H1 (cell line): ENCODE measurements at regions not wholly inside any gene's neighbourhood (a gene's known extent, or its start where the extent isn't known, plus 50 kb on each side); places are given as distances from the start of the nearest gene placed in this dataset.

Source experiments
- CTCF ChIA-PET: fragments of 300-600 bp; sonication (Branson Sonifier 250); formaldehyde crosslinking; loops from one replicate; lab custom pipeline; 2021; ENCODE audit not compliant: partially characterized antibody; lab: Charles Lee
- POLR2A ChIA-PET: fragments of 300-600 bp; sonication (Branson Sonifier 250); formaldehyde crosslinking; loops from one replicate; lab custom pipeline; 2021; ENCODE audit warnings: inconsistent platforms; ENCODE audit not compliant: partially characterized antibody; lab: Charles Lee
- DNase-seq, 2 experiments: peaks; one replicate each; pipeline versions ENCODE4 v3.0.0 to v3.0.0-alpha.2; 2010 to 2022; ENCODE audit warnings: low spot score in 2 of 2, low read depth in 1 of 2, mixed read lengths in 1 of 2
- FAIRE-seq: peaks from 2 replicates; lab custom pipeline; 2011; peaks lifted over from hg19 to GRCh38; lab: Jason Lieb, UNC
- H2AFZ ChIP-seq: 2 replicates; pipeline ENCODE4 v1.8.1; 2012; ENCODE audit warnings: low read length, inconsistent platforms
- H2AK5ac ChIP-seq: 2 replicates; pipeline ENCODE4 v1.6.1; 2013; ENCODE audit warnings: low read depth, low read length
- H2BK120ac ChIP-seq: replicated peaks from 2 replicates; pipeline ENCODE3; 2013; ENCODE audit warnings: low read depth, low read length, inconsistent platforms
- H2BK12ac ChIP-seq: 2 replicates; pipeline ENCODE4 v1.6.1; 2013; ENCODE audit warnings: low read depth, low read length
- H2BK15ac ChIP-seq: 2 replicates; pipeline ENCODE4 v1.6.1; 2013; ENCODE audit warnings: low read length
- H2BK20ac ChIP-seq: 2 replicates; pipeline ENCODE4 v1.6.1; 2013; ENCODE audit warnings: low read length
- H2BK5ac ChIP-seq: 2 replicates; pipeline ENCODE4 v1.6.1; 2013; ENCODE audit warnings: low read depth, low read length
- H3K14ac ChIP-seq: 2 replicates; pipeline ENCODE4 v1.6.1; 2013; ENCODE audit warnings: inconsistent platforms; ENCODE audit not compliant: insufficient read length
- H3K18ac ChIP-seq: 2 replicates; pipeline ENCODE4 v1.6.1; 2013; ENCODE audit warnings: low read length; ENCODE audit errors: extremely low read depth
- H3K23ac ChIP-seq: 2 replicates; pipeline ENCODE4 v1.6.1; 2013; ENCODE audit warnings: inconsistent platforms; ENCODE audit not compliant: insufficient read length
- H3K23me2 ChIP-seq: 2 replicates; pipeline ENCODE4 v1.6.1; 2013; ENCODE audit warnings: low read depth, low read length
- H3K27ac ChIP-seq: 2 replicates; pipeline ENCODE4 v1.6.1; 2011; ENCODE audit warnings: low read depth, low read length, inconsistent platforms
- H3K27me3 ChIP-seq, 4 experiments: replicated peaks in 1 of 4; 1 replicate in 1 of 4; 2 replicates in 3 of 4; pipeline versions ENCODE4 v1.6.1 to v1.8.1; 2011 to 2013; ENCODE audit warnings: low read length in 3 of 4, mild to moderate bottlenecking in 3 of 4, inconsistent platforms in 2 of 4, mixed read lengths in 2 of 4, moderate library complexity in 1 of 4; ENCODE audit not compliant: control insufficient read depth in 3 of 4, insufficient read depth in 3 of 4; ENCODE audit errors: extremely low read depth in 1 of 4
- H3K36me3 ChIP-seq, 4 experiments: 2 replicates each; pipeline versions ENCODE4 v1.6.1 to v1.8.1; 2011 to 2013; ENCODE audit warnings: mild to moderate bottlenecking in 4 of 4, low read length in 3 of 4, moderate library complexity in 2 of 4, control low read depth in 1 of 4, inconsistent platforms in 1 of 4; ENCODE audit not compliant: insufficient read depth in 4 of 4, control insufficient read depth in 2 of 4
- H3K4ac ChIP-seq: replicated peaks from 2 replicates; pipeline ENCODE3; 2013; ENCODE audit warnings: low read length, low read depth, mixed read lengths, inconsistent platforms; ENCODE audit not compliant: insufficient read length
- H3K4me1 ChIP-seq, 4 experiments: replicated peaks in 1 of 4; 1 replicate in 1 of 4; 2 replicates in 3 of 4; pipeline versions ENCODE4 v1.6.1 to v1.8.1; 2011 to 2013; ENCODE audit warnings: low read length in 3 of 4, inconsistent platforms in 2 of 4, mixed read lengths in 1 of 4; ENCODE audit not compliant: insufficient read depth in 4 of 4, control insufficient read depth in 3 of 4
- H3K4me2 ChIP-seq, 2 experiments: 2 replicates each; pipeline versions ENCODE4 v1.6.1 to v1.8.1; 2011 to 2013; ENCODE audit warnings: low read depth in 2 of 2, low read length in 2 of 2, control low read depth in 1 of 2, inconsistent platforms in 1 of 2, mild to moderate bottlenecking in 1 of 2; ENCODE audit not compliant: insufficient read depth in 1 of 2
- H3K4me3 ChIP-seq, 4 experiments: fragments of 200-600, 300-600 bp in 1 of 4; sonication (generic), shearing (Covaris generic), sonication (Bioruptor Twin) in 1 of 4; 2 replicates each; pipeline versions ENCODE4 v1.5.1 to v1.8.1; 2011 to 2016; ENCODE audit warnings: low read length in 4 of 4, low read depth in 3 of 4, control low read depth in 2 of 4, inconsistent platforms in 2 of 4, mild to moderate bottlenecking in 2 of 4, mixed read lengths in 1 of 4, moderate library complexity in 1 of 4; ENCODE audit not compliant: insufficient read depth in 2 of 4; ENCODE audit errors: extremely low read depth in 1 of 4
- H3K56ac ChIP-seq: replicated peaks from 2 replicates; pipeline ENCODE3; 2013; ENCODE audit warnings: low read depth, mild to moderate bottlenecking, mixed read lengths, low read length, inconsistent platforms; ENCODE audit not compliant: insufficient read length
- H3K79me1 ChIP-seq: 2 replicates; pipeline ENCODE4 v1.6.1; 2013; ENCODE audit warnings: low read depth, low read length, control low read depth
- H3K79me2 ChIP-seq, 2 experiments: 2 replicates each; pipeline versions ENCODE4 v1.6.1 to v1.8.1; 2012 to 2013; ENCODE audit warnings: low read length in 2 of 2, mild to moderate bottlenecking in 2 of 2, inconsistent platforms in 1 of 2; ENCODE audit not compliant: insufficient read depth in 2 of 2, control insufficient read depth in 1 of 2
- H3K9ac ChIP-seq, 4 experiments: replicated peaks in 1 of 4; 1 replicate in 1 of 4; 2 replicates in 3 of 4; pipeline versions ENCODE4 v1.6.1 to v1.8.1; 2011 to 2013; ENCODE audit warnings: low read depth in 3 of 4, low read length in 3 of 4, control low read depth in 2 of 4, mild to moderate bottlenecking in 2 of 4, moderate library complexity in 2 of 4, inconsistent platforms in 1 of 4; ENCODE audit errors: extremely low read depth in 1 of 4
- H3K9me3 ChIP-seq, 2 experiments: 2 replicates each; pipeline versions ENCODE4 v1.6.1 to v1.8.1; 2012 to 2013; ENCODE audit warnings: mild to moderate bottlenecking in 2 of 2, moderate library complexity in 2 of 2, control low read depth in 1 of 2, inconsistent platforms in 1 of 2, low read depth in 1 of 2, low read length in 1 of 2, mixed read lengths in 1 of 2; ENCODE audit not compliant: insufficient read depth in 2 of 2
- H4K20me1 ChIP-seq, 2 experiments: replicated peaks in 1 of 2; 2 replicates each; pipeline versions ENCODE3 to v1.8.1; 2011 to 2013; ENCODE audit warnings: inconsistent platforms in 2 of 2, low read length in 2 of 2, mild to moderate bottlenecking in 1 of 2; ENCODE audit not compliant: insufficient read depth in 2 of 2, control insufficient read depth in 1 of 2
- H4K5ac ChIP-seq: 2 replicates; pipeline ENCODE4 v1.6.1; 2013; ENCODE audit warnings: low read length, low read depth, mixed read lengths, inconsistent platforms; ENCODE audit not compliant: insufficient read length
- H4K8ac ChIP-seq: 2 replicates; pipeline ENCODE4 v1.8.0; 2013; ENCODE audit warnings: mild to moderate bottlenecking, moderate library complexity, low read length, inconsistent platforms; ENCODE audit not compliant: insufficient read depth; ENCODE audit errors: extremely low read depth
- H4K91ac ChIP-seq: replicated peaks from 2 replicates; pipeline ENCODE3; 2013; ENCODE audit warnings: low read length, mixed read lengths, inconsistent platforms; ENCODE audit not compliant: insufficient read length
- CBX8 ChIP-seq: fragments of 300-800, 300-1000 bp; sonication (generic); IDR thresholded peaks from 2 replicates; pipeline ENCODE4 v1.7.1; 2016; ENCODE audit warnings: low read depth, low read length, borderline replicate concordance
- CEBPB ChIP-seq: IDR thresholded peaks from 2 replicates; pipeline ENCODE4 v1.6.1; 2012; ENCODE audit warnings: low read depth, low read length
- CTCF ChIP-seq, 3 experiments: IDR thresholded peaks; 1 replicate in 2 of 3; 2 replicates in 1 of 3; pipeline versions ENCODE4 v1.5.1 to v1.6.1; 2011; ENCODE audit warnings: low read length in 3 of 3, mild to moderate bottlenecking in 3 of 3, inconsistent platforms in 2 of 3, low read depth in 1 of 3, moderate library complexity in 1 of 3; ENCODE audit not compliant: insufficient read depth in 1 of 3; ENCODE audit errors: control extremely low read depth in 1 of 3
- HDAC2 ChIP-seq, 2 experiments: fragments of 300-600 bp in 1 of 2; sonication (generic) in 1 of 2; IDR thresholded peaks; 2 replicates each; pipeline ENCODE4 v1.6.1; 2011 to 2012; ENCODE audit warnings: low read depth in 2 of 2, low read length in 2 of 2, mild to moderate bottlenecking in 2 of 2, moderate library complexity in 2 of 2, borderline replicate concordance in 1 of 2, inconsistent platforms in 1 of 2
- KDM1A ChIP-seq: fragments of 200-600, 300-600 bp; sonication (generic); IDR thresholded peaks from 2 replicates; pipeline ENCODE4 v1.7.1; 2016; ENCODE audit warnings: mild to moderate bottlenecking, low read length, borderline replicate concordance
- KDM4A ChIP-seq: IDR thresholded peaks from one replicate; pipeline ENCODE4 v1.7.1; 2012; ENCODE audit warnings: low read depth, mild to moderate bottlenecking, moderate library complexity, low read length, inconsistent platforms; ENCODE audit not compliant: severe bottlenecking
- RAD21 ChIP-seq, 2 experiments: IDR thresholded peaks in 1 of 2; conservative IDR thresholded peaks in 1 of 2; 2 replicates each; pipeline ENCODE4 v1.6.1; 2011; ENCODE audit warnings: low read depth in 2 of 2, low read length in 2 of 2, improper control_type of control experiment in 1 of 2, inconsistent platforms in 1 of 2, mild to moderate bottlenecking in 1 of 2, moderate library complexity in 1 of 2
- SIX5 ChIP-seq: IDR thresholded peaks from 2 replicates; pipeline ENCODE4 v1.6.1; 2011; ENCODE audit warnings: mild to moderate bottlenecking, low read depth, low read length
- TEAD4 ChIP-seq: IDR thresholded peaks from 2 replicates; pipeline ENCODE4 v1.6.1; 2012; ENCODE audit warnings: low read depth, low read length, inconsistent platforms, mixed read lengths
- WGBS, 2 experiments: shearing (Covaris generic) in 1 of 2; methylation state at CpG; one replicate each; pipeline versions ENCODE4 v1.1.6 to v1.1.7; 2013 to 2015; ENCODE audit warnings: low lambda C conversion rate in 2 of 2, mixed read lengths in 2 of 2, inconsistent platforms in 1 of 2, low coverage in 1 of 2, missing lambda C conversion rate in 1 of 2; ENCODE audit not compliant: insufficient replicate concordance in 2 of 2, insufficient coverage in 1 of 2, insufficient read length in 1 of 2; ENCODE audit errors: extremely low coverage in 1 of 2, missing lambda C conversion rate in 1 of 2; 5-methylcytosine and 5-hydroxymethylcytosine counted together

- Histone ChIP-seq H3K4me1 (no peaks in the 10 kb centered on the region), H3K9ac (no peak overlapping the region), H3K23me2 (no peaks in the 10 kb centered on the region), H2AK5ac (no peak overlapping the region), H3K18ac (no peak overlapping the region), H4K20me1 (no peaks in the 10 kb centered on the region), H4K5ac (no peak overlapping the region), H2BK120ac (no peak overlapping the region), H2AFZ (no peak overlapping the region), H2BK12ac (no peak overlapping the region), H2BK15ac (no peak overlapping the region), H3K14ac (no peak overlapping the region), H4K91ac (no peak overlapping the region), H3K4me3 (no peak overlapping the region), H2BK5ac (no peak overlapping the region), H3K27ac (no peak overlapping the region), H3K4ac (no peak overlapping the region), H3K36me3 (no peaks in the 10 kb centered on the region), H4K8ac (no peak overlapping the region), H3K4me2 (no peak overlapping the region), H3K56ac (no peak overlapping the region), H3K79me1 (no peaks in the 10 kb centered on the region), H3K23ac (no peak overlapping the region), H3K9me3 (no peaks in the 10 kb centered on the region), H3K79me2 (no peaks in the 10 kb centered on the region), H2BK20ac (no peak overlapping the region), H3K27me3 (no peaks in the 10 kb centered on the region)
- no peak for FAIRE-seq
- ChIA-PET CTCF (interaction anchor here (0.6 to 7.5 kb wide), 41 partner anchors 9 to 525 kb away, joined by 3 to 101 read pairs (median 4); no protein-coding TSS in a partner anchor), POLR2A (no interaction called here)
- DNase-seq = no peak
- TF ChIP-seq CEBPB (no peak), HDAC2 (IDR thresholded peaks at IDR 0.05; ENCODE audit: borderline replicate concordance in 1 of 2, low read depth in 2 of 2, low read length in 2 of 2) (no peak), TEAD4 (no peak), CTCF (IDR thresholded peaks at IDR 0.05; ENCODE audit: control extremely low read depth in 1 of 3, insufficient read depth in 1 of 3, low read depth in 1 of 3, low read length in 3 of 3) (no peak), SIX5 (no peak), KDM1A (no peak), RAD21 (IDR thresholded peaks at IDR 0.05 in 1 of 2, conservative IDR thresholded peaks at IDR 0.05 in 1 of 2; ENCODE audit: low read depth in 2 of 2, low read length in 2 of 2) (no peak), CBX8 (no peak), KDM4A (no peak)
- WGBS, 2 experiments = 73% methylated on average over 7 of the region's 7 CpGs; no CpG with 5 or more reads in 1 of the 2 experiments
These were observed 476.4 kb upstream of the CCL2 start for GRCh38 chr17:33778505-33779233.
